ENCODE measurements at regions not wholly inside any gene's neighbourhood (a gene's known extent, or its start where the extent isn't known, plus 50 kb on each side); places are given as distances from the start of the nearest gene placed in this dataset.

DNA sequence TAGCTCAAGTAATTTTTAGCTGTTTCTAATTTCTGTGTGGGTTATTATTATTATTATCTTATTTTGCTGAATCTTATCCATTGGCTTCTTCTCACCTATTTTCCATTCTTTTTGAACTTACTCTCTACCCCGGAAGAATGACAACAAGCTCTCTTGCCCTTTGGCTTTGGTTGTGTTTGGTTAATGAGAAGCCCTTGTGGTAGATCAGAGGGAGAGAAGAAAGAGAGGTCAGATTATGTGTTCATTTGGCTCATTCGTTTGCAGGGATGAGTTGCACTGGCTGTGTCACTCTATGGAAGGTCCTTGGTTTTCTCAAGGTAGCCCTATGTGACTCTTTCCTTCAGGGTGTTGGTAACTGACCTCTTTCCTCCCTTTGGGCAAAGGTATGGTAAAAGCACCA, 391.9 kb downstream of the LMO4 start:
- DNase-seq (ENCODE audit: low spot score), result no peak

DNA sequence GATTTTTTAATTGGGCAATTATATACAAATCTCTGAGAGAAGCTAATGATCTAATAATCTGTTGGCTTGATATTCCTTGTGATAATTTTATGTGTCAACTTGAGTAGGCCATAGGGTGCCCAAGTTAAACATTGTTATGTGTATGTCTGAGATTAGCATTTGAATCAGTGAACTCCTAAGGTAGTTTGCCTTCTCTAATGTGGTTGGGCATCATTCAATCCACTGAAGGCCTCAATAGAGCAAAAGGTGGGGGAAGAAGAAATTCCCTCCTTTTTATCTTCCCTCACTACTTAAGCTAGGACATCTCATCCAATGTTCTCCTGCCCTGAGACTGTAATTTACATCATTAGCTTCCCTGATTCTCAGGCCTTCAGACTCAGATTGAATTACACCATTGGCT, 394.5 kb downstream of the LMO4 start:
- DNase-seq (ENCODE audit: low spot score), result no peak

- DNase-seq (ENCODE audit: low spot score), result no peak
These were observed 399.5 kb downstream of the LMO4 start for GRCh38 chr1:87728169-87728568.

GRCh38 chr1:87730274-87731216, 401.9 kb downstream of the LMO4 start:
- no peak for DNase-seq (ENCODE audit: low spot score)

- DNase-seq (ENCODE audit: low spot score), result no peak
These were observed 404.7 kb downstream of the LMO4 start for GRCh38 chr1:87733386-87733785.

DNA sequence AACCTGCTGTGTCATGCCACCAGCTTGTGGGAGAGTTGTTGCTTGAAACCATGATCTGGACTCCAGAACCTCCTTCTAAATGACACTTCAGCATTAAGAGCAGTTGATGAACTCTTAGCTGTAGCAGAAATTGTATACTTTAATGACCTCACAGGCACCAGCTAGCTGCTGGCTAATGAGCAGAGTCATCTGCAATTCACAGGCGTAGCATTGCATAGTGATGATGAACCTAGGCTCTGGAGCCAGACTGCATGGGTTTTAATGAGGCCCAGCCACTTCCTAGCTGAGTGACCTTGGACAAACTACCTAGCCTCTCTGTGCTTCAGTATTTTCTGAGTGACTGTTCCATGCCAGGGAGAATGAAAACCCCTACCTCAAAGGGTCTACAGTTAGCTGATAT, 407.1 kb downstream of the LMO4 start:
- DNase-seq (ENCODE audit: low spot score), result no peak

DNA sequence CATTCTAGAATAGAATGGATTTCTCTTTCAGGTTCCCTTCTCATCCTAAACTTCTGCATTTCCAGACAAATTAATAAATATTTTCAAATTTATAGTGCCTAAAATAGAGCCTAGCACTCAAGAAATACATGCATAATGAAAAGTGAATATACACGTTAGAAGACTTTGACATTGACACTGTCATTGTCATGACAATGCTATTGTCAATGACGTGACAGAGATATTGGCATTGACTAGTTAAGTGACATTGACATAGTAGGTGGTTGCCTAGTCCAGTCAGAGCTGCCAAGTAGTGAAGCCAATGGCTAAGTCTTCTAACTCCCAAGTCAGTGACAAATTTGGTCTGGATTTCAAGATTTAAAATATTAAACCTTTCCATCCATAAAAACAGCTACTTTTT, 410.5 kb downstream of the LMO4 start:
- no peak for DNase-seq (ENCODE audit: low spot score)

DNA sequence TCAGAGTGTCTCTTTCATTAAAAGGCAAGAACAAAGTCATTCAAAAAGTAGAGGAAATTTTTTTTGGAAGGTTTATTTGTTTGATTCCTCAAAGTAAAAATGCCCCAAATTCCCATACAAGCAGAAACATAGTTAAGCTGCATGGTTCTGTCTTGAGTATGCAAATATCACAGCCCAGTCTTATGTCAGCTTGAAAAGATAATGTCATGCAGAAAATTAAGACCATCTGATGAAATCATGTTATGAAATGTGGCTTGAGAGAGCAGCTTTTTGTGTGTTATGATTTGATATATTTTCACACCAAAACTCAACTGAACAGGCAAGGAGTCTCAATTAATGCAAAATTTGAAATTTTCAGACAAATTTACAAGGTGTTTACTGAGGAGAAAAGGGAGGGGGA, 411.0 kb downstream of the LMO4 start:
- no peak for DNase-seq (ENCODE audit: low spot score)

DNA sequence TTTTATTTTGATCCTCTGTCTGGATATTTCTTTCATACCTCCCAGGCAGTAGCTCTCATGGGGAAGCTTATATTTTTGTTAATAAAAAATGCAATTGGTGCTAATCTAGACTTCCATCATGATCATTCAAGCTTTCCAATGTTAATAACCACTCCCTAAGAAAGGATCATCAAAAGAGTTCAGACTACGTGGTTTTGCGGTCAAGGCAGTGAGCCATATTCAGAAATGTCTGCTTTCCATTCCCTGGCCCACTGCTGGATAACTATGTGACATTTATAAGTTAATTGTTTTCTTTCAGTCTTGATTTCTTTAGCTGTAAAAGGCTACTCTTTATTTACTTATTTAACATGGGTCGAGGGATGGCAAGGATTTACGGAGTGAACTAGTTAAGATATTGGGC, 414.6 kb downstream of the LMO4 start:
- DNase-seq (ENCODE audit: low spot score), result no peak

DNA sequence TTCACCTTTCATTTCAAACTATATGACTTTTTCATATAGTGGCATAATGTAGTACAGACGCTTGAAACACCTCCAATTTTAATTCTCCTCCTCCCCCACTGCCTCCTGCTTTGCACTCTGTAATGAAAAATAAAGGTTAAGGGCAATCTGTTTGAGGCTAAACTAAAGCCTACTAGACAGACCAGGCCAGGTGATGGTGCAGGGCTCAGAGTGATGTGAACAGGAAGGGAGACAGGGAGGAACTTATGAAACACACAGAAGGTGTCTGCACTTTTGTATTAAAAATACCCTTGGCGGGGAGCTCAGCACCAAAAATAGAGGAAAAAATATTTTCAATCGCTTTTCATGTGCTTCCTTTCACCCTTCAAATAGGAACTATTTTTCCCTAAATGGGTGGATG, 415.4 kb downstream of the LMO4 start:
- DNase-seq (ENCODE audit: low spot score), result no peak

DNA sequence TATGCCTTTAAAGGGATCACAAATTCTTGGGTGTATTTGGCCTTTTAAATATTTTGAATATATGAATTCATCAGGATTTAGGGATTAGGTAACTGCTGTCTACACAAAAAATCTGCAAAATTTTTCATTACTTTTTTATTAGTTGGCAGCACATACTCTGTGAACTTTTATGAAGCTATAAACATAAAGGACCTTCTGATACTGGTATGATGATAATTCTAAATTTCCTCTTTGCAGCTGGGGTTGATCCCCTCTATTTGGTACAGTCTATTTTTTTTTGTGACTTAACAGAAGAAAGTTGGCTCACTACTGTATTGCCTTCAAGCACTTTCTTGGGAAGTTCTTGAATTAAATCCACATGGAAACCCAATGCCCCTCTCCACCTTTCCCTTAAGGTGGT, 416.1 kb downstream of the LMO4 start:
- DNase-seq (ENCODE audit: low spot score), result no peak

DNA sequence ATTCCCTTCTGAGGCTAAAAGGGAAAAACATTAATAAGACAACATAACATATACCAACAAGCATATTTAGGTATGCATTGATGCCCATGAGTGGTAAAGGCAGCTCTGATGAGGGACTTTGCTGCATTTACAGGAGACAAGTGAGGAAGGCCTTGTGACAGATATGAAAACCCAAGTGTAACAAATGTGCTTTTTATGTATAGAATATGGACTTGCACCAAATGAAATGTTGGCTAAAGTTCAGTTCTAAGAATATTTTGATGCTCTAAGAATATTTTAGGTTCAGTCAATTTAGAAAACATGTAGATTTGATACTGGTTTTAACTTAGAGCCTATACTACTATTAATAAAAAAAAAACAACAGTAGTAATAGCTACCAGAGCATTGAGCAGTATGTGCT, 424.7 kb downstream of the LMO4 start:
- no peak for DNase-seq (ENCODE audit: low spot score)

DNA sequence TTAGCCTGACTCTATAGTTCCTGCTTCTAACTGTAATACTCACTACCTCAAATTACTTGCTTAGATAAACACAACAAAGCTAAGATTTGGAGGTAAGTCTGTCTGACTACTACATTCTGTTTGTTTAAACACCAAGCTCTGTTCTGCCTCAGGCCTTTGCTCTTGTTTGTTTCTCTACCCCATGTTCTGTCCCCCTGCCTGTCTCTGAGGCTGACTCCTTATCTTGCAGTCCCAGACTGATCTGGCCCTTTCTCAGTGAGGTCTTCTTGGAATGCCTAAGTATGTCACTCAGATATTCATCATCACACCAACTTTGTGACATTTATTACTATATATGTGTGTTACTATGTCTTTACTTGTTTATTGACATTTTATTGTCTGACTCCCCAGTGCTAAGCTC, 425.5 kb downstream of the LMO4 start:
- DNase-seq (ENCODE audit: low spot score), result no peak

GRCh38 chr1:87757676-87758075, 429.0 kb downstream of the LMO4 start:
- no peak for DNase-seq (ENCODE audit: low spot score)

GRCh38 chr1:87759421-87760087, 430.9 kb downstream of the LMO4 start:
- DNase-seq (ENCODE audit: low spot score), result no peak

- no peak for DNase-seq (ENCODE audit: low spot score)
These were observed 431.5 kb downstream of the LMO4 start for GRCh38 chr1:87760155-87760554.

DNA sequence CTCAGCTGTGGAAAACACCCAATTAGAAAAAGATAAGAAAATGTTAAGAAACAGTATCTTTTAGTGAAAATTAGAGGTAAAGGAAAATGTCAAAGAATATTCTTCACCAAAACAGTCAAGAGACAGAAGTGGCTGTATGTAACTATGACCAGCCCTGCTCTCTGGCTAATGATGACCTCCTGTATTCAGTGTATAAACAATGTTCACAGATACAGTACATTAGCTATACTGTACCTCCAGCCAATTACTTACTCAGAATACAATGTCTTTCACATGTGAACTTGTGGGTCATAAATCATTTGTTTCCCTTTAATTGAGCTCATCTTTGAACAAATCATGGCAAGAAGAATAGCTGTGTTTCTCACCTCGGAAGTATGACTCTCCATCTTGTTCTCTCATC, 432.0 kb downstream of the LMO4 start:
- no peak for DNase-seq (ENCODE audit: low spot score)

DNA sequence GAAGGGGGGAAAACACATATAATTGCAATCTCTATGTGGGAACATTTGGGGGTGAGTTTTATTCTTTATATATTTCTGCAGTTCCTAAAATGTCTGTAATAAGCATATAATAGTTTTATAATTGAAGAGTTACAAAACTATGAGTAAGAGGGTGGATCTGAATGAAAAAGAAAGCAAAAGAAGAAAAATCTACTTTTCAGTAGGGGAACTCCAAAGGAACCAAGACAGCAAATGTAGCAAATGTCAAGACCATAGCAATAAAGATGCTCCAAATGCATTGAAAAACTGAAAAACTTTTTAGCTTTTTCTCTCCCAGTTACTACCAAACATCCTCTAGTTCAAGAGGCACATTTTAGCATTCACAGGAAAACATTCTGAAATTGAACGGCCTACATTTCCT, 434.8 kb downstream of the LMO4 start:
- no peak for DNase-seq (ENCODE audit: low spot score)

DNA sequence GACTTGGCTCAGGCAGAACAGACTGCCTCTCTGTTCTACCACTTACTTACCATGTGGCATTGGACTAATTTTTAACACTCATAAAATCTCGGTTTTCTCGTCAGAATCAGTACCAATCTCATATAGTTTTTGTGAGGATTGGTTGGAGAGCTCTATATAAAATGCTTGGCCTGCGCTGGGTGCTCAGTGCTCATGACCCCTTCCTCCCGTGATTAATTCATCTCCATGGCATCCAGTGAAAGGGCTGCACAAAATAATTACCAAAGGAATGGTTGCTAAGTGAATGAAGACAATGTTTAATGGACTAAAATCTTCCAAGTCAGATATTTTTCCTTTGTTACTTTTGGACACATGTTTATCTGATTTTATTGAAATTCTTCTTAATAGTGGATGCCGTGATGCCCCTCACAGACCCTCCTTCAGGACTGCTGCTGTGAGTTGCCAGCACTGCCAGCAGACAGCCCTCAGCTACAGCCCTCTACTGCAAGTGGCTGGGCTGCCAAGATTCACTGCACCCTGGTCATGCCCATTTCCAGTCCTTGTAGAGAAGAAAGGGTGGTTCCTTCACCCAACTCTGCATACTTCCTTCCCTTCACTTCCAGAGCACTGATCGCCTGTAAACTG, 436.5 kb downstream of the LMO4 start:
- DNase-seq (ENCODE audit: low spot score), result no peak

DNA sequence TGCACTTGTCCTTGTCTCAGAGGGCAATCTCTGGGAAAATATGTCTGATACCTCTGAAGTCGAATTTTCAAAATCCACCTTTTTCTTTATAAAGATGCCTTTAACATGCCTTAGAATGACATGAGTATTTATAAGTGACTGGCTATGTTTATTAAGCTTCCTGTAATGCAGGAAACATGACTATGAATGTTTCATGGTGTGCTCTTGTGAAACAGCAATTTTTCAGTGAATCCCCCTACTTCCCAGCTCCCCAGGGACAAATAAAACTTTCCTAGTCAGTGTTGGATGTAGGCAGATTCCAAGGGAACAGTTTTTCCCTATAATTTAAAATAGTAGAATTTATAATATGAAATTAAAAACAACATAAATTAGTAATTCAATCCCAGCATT, 437.0 kb downstream of the LMO4 start:
- no peak for DNase-seq (ENCODE audit: low spot score)

- no peak for DNase-seq (ENCODE audit: low spot score)
These were observed 438.1 kb downstream of the LMO4 start for GRCh38 chr1:87766737-87767136.

GRCh38 chr1:87778896-87779295, 450.2 kb downstream of the LMO4 start:
- no peak for DNase-seq (ENCODE audit: low spot score)

DNA sequence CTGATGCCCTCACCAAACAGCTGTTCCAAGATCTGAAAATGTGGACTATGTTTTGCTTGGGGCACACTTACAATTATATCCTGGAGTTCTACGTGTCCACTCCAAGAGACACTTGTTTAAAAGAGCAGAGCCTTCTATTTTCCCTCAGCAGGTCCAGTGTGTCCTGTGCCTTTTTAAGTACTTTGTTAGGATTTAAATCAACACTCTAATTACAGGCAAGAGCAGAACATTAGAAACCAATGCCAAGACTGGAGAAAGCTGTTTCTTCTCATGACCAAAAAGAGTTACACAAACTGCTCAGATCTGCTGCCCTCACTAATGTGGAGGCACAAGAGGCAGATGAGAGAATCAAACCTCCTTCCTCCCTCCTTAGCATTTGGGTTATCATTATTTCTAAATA, 452.9 kb downstream of the LMO4 start:
- no peak for DNase-seq (ENCODE audit: low spot score)
